GM21515 (cell line): ENCODE measurements at regions not wholly inside any gene's neighbourhood (a gene's known extent, or its start where the extent isn't known, plus 50 kb on each side); places are given as distances from the start of the nearest gene placed in this dataset.

Experiments
- ATAC-seq: cut with Tn5 transposase; IDR thresholded peaks from one replicate; pipeline ENCODE4 v1.9.1; 2021; ENCODE audit not compliant: unreplicated experiment

GRCh38 chr1:5308249-5308648 lies 653.8 kb downstream of the AJAP1 start:
- no peak for ATAC-seq

GRCh38 chr1:5304702-5305101 lies 650.3 kb downstream of the AJAP1 start:
- no peak for ATAC-seq

GRCh38 chr1:5298376-5298775 lies 644.0 kb downstream of the AJAP1 start:
- ATAC-seq, result no peak

- ATAC-seq, result no peak
Measured at GRCh38 chr1:5297886-5298239, 643.5 kb downstream of the AJAP1 start.

- no peak for ATAC-seq
Measured at GRCh38 chr1:5297180-5297885, 642.9 kb downstream of the AJAP1 start.

- ATAC-seq, result no peak
Measured at GRCh38 chr1:5296557-5297179, 642.3 kb downstream of the AJAP1 start.

- no peak for ATAC-seq
Measured at GRCh38 chr1:5296095-5296494, 641.7 kb downstream of the AJAP1 start.

- no peak for ATAC-seq
Measured at GRCh38 chr1:5291889-5292288, 637.5 kb downstream of the AJAP1 start.

- no peak for ATAC-seq
Measured at GRCh38 chr1:5287178-5288150, 633.1 kb downstream of the AJAP1 start.

- no peak for ATAC-seq
Measured at GRCh38 chr1:5286244-5286643, 631.8 kb downstream of the AJAP1 start.

GRCh38 chr1:5274527-5274926 lies 620.1 kb downstream of the AJAP1 start:
- no peak for ATAC-seq

GRCh38 chr1:5273280-5274003 lies 619.0 kb downstream of the AJAP1 start:
- ATAC-seq, result no peak

- ATAC-seq, result no peak
Measured at GRCh38 chr1:5272325-5272724, 617.9 kb downstream of the AJAP1 start.

GRCh38 chr1:5271264-5271663 lies 616.9 kb downstream of the AJAP1 start:
- ATAC-seq, result no peak

GRCh38 chr1:5269901-5270300 lies 615.5 kb downstream of the AJAP1 start:
- ATAC-seq, result no peak

- ATAC-seq, result no peak
Measured at GRCh38 chr1:5267603-5268235, 613.3 kb downstream of the AJAP1 start.

GRCh38 chr1:5265438-5266075 lies 611.1 kb downstream of the AJAP1 start:
- no peak for ATAC-seq

GRCh38 chr1:5264476-5264875 lies 610.1 kb downstream of the AJAP1 start:
- no peak for ATAC-seq

GRCh38 chr1:5256793-5257192 lies 602.4 kb downstream of the AJAP1 start:
- ATAC-seq, result no peak

- no peak for ATAC-seq
Measured at GRCh38 chr1:5254975-5255374, 600.6 kb downstream of the AJAP1 start.
